ENCODE measurements at regions not wholly inside any gene's neighbourhood (a gene's known extent, or its start where the extent isn't known, plus 50 kb on each side); places are given as distances from the start of the nearest gene placed in this dataset.
"Not testable (repeated sequence)": the region's sequence is repeated elsewhere in the genome, so short reads cannot be mapped to it uniquely, and the experiment has no call there.

- no peak for DNase-seq (ENCODE audit: insufficient read length, low spot score)
- FAIRE-seq = no peak
Observed at GRCh38 chr10:117780411-117780810, 237.9 kb downstream of the EMX2 start.

DNA sequence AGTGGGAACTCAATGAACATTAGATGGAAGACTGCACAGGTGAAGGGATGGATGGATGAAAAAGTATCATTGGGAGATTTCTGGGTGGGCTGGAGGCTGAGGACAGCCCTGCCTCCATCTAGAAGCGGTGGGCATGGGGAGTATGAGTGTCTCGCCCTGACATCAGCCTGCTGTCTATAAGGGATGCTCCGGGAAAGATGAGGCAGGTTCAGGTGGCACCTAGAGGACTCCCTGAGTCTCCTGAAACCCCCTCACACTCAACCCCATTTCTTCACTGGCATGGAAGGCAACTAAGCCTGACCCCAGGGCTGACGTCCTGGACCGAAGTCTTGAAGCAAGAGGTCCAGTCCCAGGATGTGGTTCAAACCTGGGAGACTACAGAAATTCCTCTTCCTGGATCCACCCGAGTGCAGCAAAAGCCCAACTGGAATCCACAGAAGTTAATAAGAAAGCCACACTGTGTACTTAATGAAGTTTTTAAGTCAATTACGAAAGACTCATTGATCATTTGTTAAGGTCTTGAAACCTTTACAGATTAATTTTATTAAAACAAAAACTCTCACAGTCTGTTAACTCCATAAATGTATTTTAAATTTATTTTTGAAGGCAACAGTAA is 238.8 kb downstream of the EMX2 start:
- DNase-seq (ENCODE audit: insufficient read length, low spot score) (no peak), FAIRE-seq (no peak)

GRCh38 chr10:117782276-117782675 is 239.7 kb downstream of the EMX2 start:
- DNase-seq (ENCODE audit: insufficient read length, low spot score) (no peak), FAIRE-seq (no peak)

- FAIRE-seq (no peak), DNase-seq (ENCODE audit: insufficient read length, low spot score) (no peak)
Observed at GRCh38 chr10:117783698-117784395, 241.3 kb downstream of the EMX2 start.

DNA sequence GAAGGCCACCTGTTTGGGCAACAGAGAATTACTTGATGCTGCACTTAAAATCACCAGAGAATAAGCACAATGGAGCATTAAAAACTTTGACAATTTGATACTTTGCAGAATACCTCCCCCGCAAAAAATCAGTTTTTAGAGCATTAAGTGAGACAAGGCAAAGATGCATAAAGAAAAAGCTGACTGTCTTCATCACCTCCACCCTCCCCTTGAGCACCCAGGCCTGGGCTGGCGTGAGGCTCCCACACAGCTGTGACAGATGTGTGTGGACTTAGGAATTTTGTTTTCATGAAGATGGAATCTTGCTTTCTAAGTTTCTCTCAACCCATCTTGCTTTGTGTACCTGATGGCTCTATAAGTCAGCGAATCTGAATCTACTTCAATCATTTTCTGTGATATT is 242.2 kb downstream of the EMX2 start:
- no peak for FAIRE-seq
- no peak for DNase-seq (ENCODE audit: insufficient read length, low spot score)

GRCh38 chr10:117788911-117789310 is 246.4 kb downstream of the EMX2 start:
- DNase-seq (ENCODE audit: insufficient read length, low spot score) = no peak
- no peak for FAIRE-seq

GRCh38 chr10:117790179-117790578 is 247.6 kb downstream of the EMX2 start:
- FAIRE-seq = no peak
- DNase-seq (ENCODE audit: insufficient read length, low spot score) = no peak

GRCh38 chr10:117790621-117791020 is 248.1 kb downstream of the EMX2 start:
- FAIRE-seq = no peak
- DNase-seq (ENCODE audit: insufficient read length, low spot score) = no peak

- no peak for FAIRE-seq
- DNase-seq (ENCODE audit: insufficient read length, low spot score) = no peak
Observed at GRCh38 chr10:117792214-117792613, 249.7 kb downstream of the EMX2 start.

DNA sequence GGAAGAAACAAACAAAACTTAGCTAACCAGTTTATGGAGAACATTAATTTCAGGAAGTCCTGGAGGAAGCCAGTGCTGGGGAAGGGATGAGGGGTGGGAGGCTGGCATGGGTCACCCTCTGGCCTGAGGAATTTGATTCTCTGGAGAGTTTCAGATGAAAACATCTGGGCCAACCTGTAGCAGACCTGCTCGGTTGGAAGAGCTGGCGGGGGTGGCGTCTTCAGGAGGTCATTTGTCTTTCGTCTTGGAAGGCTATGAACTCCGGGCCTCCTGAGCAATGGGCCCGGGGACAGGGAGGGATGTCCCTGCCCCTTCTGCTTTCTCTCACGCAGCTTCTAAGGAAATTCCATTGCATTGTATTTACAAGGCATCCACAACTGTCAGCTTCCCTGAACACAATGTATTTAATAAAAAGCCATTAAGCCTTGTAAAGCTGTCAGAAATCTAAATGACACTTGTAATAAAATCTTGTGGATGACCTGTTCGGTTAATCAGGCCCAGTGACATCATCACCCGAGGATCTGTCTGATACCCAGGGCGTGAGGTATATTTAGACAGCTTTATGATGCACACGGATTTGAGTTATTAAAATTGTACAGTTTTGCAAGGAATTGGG is 250.5 kb downstream of the RAB11FIP2 start:
- FAIRE-seq (no peak), DNase-seq (ENCODE audit: insufficient read length, low spot score) (no peak)

GRCh38 chr10:117797296-117797695 is 249.4 kb downstream of the RAB11FIP2 start:
- DNase-seq (ENCODE audit: insufficient read length, low spot score) (no peak), FAIRE-seq (no peak)

- DNase-seq (ENCODE audit: insufficient read length, low spot score) (no peak), FAIRE-seq (no peak)
Observed at GRCh38 chr10:117801691-117802090, 245.1 kb downstream of the RAB11FIP2 start.

GRCh38 chr10:117804470-117805011 is 242.2 kb downstream of the RAB11FIP2 start:
- FAIRE-seq (no peak), DNase-seq (ENCODE audit: insufficient read length, low spot score) (no peak)

- DNase-seq (ENCODE audit: insufficient read length, low spot score) = no peak
- FAIRE-seq = no peak
Observed at GRCh38 chr10:117805139-117805538, 241.6 kb downstream of the RAB11FIP2 start.

DNA sequence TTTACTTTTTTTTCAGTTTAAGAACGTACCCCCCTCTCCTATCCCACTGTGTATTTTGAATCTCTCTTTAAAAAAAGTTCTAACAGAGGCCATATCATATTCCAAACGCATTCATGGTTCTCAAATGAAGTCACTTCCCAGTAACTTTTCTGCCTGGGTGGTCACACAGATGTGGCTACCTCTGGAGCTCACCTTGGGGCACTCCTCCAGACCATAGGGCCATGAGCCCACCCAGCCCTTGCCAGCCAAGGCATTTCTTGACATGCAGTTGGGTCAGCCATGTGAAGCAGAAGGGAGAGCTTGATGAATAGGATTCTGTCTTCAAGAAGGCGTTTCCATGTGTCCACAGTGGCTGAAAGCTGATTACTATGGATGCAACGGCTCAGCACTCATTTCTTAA is 239.3 kb downstream of the RAB11FIP2 start:
- FAIRE-seq (no peak), DNase-seq (ENCODE audit: insufficient read length, low spot score) (no peak)

GRCh38 chr10:117815816-117816215 is 230.9 kb downstream of the RAB11FIP2 start:
- not testable (repeated sequence) for FAIRE-seq; DNase-seq (ENCODE audit: insufficient read length, low spot score)

GRCh38 chr10:117817116-117817515 is 229.6 kb downstream of the RAB11FIP2 start:
- FAIRE-seq = no peak
- DNase-seq (ENCODE audit: insufficient read length, low spot score) = no peak

GRCh38 chr10:117818721-117819120 is 228.0 kb downstream of the RAB11FIP2 start:
- DNase-seq (ENCODE audit: insufficient read length, low spot score) = no peak
- no peak for FAIRE-seq

DNA sequence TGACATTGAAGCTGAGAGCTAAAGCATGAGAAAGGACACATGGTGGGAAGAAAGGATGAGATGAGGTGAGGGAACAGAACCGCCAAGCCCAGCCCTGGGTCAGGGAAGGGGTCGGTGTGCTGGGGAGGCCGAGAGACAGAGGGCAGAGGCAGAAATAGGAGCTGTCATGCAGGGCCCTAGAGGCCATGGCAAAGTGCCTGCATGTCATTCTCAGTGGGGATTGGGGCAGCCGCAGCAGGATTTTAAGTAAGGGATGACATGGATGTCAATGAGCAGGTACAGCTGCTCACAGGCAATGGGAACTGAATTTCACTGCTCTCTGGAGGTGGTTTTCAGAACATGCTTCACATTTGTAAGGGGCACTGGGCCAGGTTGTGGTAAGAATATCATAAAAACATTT is 227.4 kb downstream of the RAB11FIP2 start:
- FAIRE-seq (no peak), DNase-seq (ENCODE audit: insufficient read length, low spot score) (no peak)

DNA sequence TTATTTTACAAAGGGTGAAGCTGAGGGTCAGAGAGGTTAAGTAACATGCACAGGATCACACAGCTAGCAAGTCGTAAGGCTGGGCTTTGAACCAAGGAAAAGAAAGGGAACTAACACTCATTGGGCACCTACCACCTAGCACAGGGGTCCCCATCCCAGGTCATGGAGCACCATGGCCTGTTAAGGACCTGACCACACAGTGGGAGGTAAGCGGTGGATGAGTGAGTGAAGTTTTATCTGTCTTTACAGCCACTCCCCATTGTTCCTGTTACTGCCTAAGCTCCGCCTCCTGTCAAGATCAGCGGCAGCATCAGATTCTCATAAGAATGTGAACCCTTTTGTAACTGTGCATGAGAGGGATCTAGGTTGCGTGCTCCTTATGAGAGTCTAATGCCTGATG is 222.8 kb downstream of the RAB11FIP2 start:
- DNase-seq (ENCODE audit: insufficient read length, low spot score) = no peak
- FAIRE-seq = no peak

DNA sequence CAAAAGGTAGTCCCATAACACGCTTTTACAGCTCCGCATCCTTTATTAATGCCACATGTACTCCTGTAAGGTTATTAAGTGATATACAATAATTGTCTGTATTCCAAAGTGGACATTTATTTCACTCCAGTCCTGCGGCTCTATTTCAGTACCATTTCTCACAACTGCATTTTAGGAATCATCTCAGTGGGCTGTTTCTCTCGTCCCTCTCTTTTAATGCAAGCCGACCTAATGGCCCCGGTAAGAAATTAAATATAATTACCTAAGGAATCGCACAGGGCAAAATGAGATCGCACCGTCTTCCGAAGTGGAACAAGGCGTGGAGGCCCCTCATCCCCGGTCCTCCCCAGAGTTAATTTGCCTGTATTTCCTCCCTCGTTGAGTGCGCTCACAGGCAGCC is 216.5 kb downstream of the RAB11FIP2 start:
- no peak for FAIRE-seq
- DNase-seq (ENCODE audit: insufficient read length, low spot score) = no peak

DNA sequence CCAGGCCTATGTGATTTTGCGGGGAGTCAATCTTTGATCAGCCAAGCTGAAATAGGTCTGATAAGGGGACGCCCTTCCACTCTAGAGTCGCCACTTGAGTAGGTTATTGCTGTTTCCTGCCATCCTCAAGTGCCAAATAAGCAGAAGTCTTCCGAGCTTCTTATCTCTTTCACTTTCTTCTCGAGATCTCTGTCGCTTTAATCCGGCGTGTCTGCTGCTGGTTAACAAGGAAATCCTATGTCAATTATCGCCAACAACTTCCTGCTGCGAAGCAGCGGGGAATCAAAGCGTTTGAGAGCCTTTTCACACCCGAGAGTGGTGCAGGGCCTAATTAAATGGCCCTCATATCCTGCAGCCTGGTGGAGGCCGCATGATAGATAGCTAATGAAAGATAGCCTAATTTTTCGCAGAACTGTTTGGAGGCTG is 215.9 kb downstream of the RAB11FIP2 start:
- peak; percentile 66 for FAIRE-seq
- peak; percentile 22 for DNase-seq (ENCODE audit: insufficient read length, low spot score)
